Fibroblast of lung (primary cell): ENCODE measurements at regions not wholly inside any gene's neighbourhood (a gene's known extent, or its start where the extent isn't known, plus 50 kb on each side); places are given as distances from the start of the nearest gene placed in this dataset.
A peak's percentile ranks its signal among the peaks of the same experiment; 100 is the strongest.

Experiments used
- DNase-seq, 2 donors: peaks; one replicate each; pipeline versions ENCODE4 v3.0.0 to v3.0.0-alpha.2; 2010; ENCODE audit warnings: low read depth in 2 of 2
- H2AFZ ChIP-seq: 2 replicates; pipeline ENCODE4 v1.5.1; 2012; ENCODE audit warnings: low read length, control low read depth, inconsistent platforms
- H3K27ac ChIP-seq: 2 replicates; pipeline ENCODE4 v1.5.1; 2011; ENCODE audit warnings: low read length, control low read depth; ENCODE audit not compliant: insufficient read depth
- H3K27me3 ChIP-seq: 2 replicates; pipeline ENCODE4 v1.5.1; 2011; ENCODE audit warnings: mild to moderate bottlenecking, low read length; ENCODE audit not compliant: control insufficient read depth, insufficient read depth
- H3K36me3 ChIP-seq: 2 replicates; pipeline ENCODE4 v1.5.1; 2011; ENCODE audit warnings: low read length; ENCODE audit not compliant: control insufficient read depth, insufficient read depth
- H3K4me1 ChIP-seq: 2 replicates; pipeline ENCODE4 v1.5.1; 2011; ENCODE audit warnings: low read length; ENCODE audit not compliant: control insufficient read depth, insufficient read depth; ENCODE audit errors: extremely low read depth
- H3K4me2 ChIP-seq: 2 replicates; pipeline ENCODE4 v1.5.1; 2011; ENCODE audit warnings: low read length, control low read depth; ENCODE audit not compliant: insufficient read depth; ENCODE audit errors: extremely low read depth
- H3K4me3 ChIP-seq, 4 experiments: fragments of 200-600 bp in 1 of 4; sonication (generic) in 1 of 4; replicated peaks in 1 of 4; 2 replicates each; pipeline ENCODE4 v1.5.1; 2011 to 2016; ENCODE audit warnings: low read length in 4 of 4, low read depth in 3 of 4, mild to moderate bottlenecking in 3 of 4, control low read depth in 2 of 4, inconsistent platforms in 1 of 4, mixed read lengths in 1 of 4; ENCODE audit not compliant: insufficient read depth in 1 of 4; ENCODE audit errors: control extremely low read depth in 1 of 4
- H3K79me2 ChIP-seq: 2 replicates; pipeline ENCODE4 v1.5.1; 2012; ENCODE audit warnings: mild to moderate bottlenecking, low read length, inconsistent platforms; ENCODE audit not compliant: control insufficient read depth, insufficient read depth
- H3K9ac ChIP-seq: 2 replicates; pipeline ENCODE4 v1.5.1; 2011; ENCODE audit warnings: mild to moderate bottlenecking, low read length, control low read depth; ENCODE audit not compliant: insufficient read depth
- H3K9me3 ChIP-seq: 2 replicates; pipeline ENCODE4 v1.5.1; 2012; ENCODE audit warnings: low read depth, low read length; ENCODE audit not compliant: control insufficient read depth, insufficient read depth
- H4K20me1 ChIP-seq: 2 replicates; pipeline ENCODE4 v1.5.1; 2011; ENCODE audit warnings: low read length; ENCODE audit not compliant: control insufficient read depth, insufficient read depth; ENCODE audit errors: extremely low read depth
- CTCF ChIP-seq, 2 donors: IDR thresholded peaks in 1 of 2; conservative IDR thresholded peaks in 1 of 2; 1 replicate in 1 of 2; 2 replicates in 1 of 2; pipeline ENCODE4 v1.5.1; 2011 to 2012; ENCODE audit warnings: low read length in 2 of 2, control low read depth in 1 of 2, inconsistent platforms in 1 of 2, low read depth in 1 of 2, mild to moderate bottlenecking in 1 of 2
- EZH2 ChIP-seq: IDR thresholded peaks from 2 replicates; pipeline ENCODE4 v1.5.1; 2012; ENCODE audit warnings: low read length, control low read depth, mild to moderate bottlenecking; ENCODE audit errors: missing control alignments

- Histone ChIP-seq H3K79me2 (no peaks in the 10 kb centered on the region), H3K27ac (no peak overlapping the region), H3K9ac (no peak overlapping the region), H3K36me3 (no peaks in the 10 kb centered on the region), H2AFZ (no peak overlapping the region), H3K4me3 (no peak overlapping the region), H4K20me1 (no peaks in the 10 kb centered on the region), H3K4me1 (no peaks in the 10 kb centered on the region), H3K9me3 (no peaks in the 10 kb centered on the region), H3K27me3 (no peaks in the 10 kb centered on the region), H3K4me2 (no peak overlapping the region)
- TF ChIP-seq CTCF (conservative IDR thresholded peaks at IDR 0.05 in 1 of 2, IDR thresholded peaks at IDR 0.05 in 1 of 2; ENCODE audit: low read depth in 1 of 2, low read length in 2 of 2), result no peak
- no peak for TF ChIP-seq EZH2
- DNase-seq, result peak in 1 of 2 donors; percentile 83
These were observed 439.0 kb downstream of the ENC1 start for GRCh38 chr5:74201334-74202081.

GRCh38 chr5:74200560-74200959, 440.0 kb downstream of the ENC1 start:
- TF ChIP-seq CTCF (conservative IDR thresholded peaks at IDR 0.05 in 1 of 2, IDR thresholded peaks at IDR 0.05 in 1 of 2; ENCODE audit: low read depth in 1 of 2, low read length in 2 of 2), result no peak
- TF ChIP-seq EZH2, result no peak
- H3K79me2 ChIP-seq, result no peaks in the 10 kb centered on the region
- H2AFZ ChIP-seq, result no peak overlapping the region
- no peak for DNase-seq
- no peak overlapping the region for H3K4me3 ChIP-seq
- no peaks in the 10 kb centered on the region for H3K9me3 ChIP-seq
- H3K27me3 ChIP-seq, result no peaks in the 10 kb centered on the region
- no peak overlapping the region for H3K27ac ChIP-seq
- no peaks in the 10 kb centered on the region for H3K4me1 ChIP-seq
- no peak overlapping the region for H3K9ac ChIP-seq
- H3K4me2 ChIP-seq, result no peak overlapping the region
- H3K36me3 ChIP-seq, result no peaks in the 10 kb centered on the region
- H4K20me1 ChIP-seq, result no peaks in the 10 kb centered on the region

- no peak overlapping the region for H2AFZ ChIP-seq
- no peaks in the 10 kb centered on the region for H4K20me1 ChIP-seq
- no peak for TF ChIP-seq CTCF (conservative IDR thresholded peaks at IDR 0.05 in 1 of 2, IDR thresholded peaks at IDR 0.05 in 1 of 2; ENCODE audit: low read depth in 1 of 2, low read length in 2 of 2)
- no peak for TF ChIP-seq EZH2
- peak in 1 of 2 donors; percentile 47 for DNase-seq
- no peaks in the 10 kb centered on the region for H3K36me3 ChIP-seq
- no peaks in the 10 kb centered on the region for H3K79me2 ChIP-seq
- H3K4me1 ChIP-seq, result no peaks in the 10 kb centered on the region
- no peak overlapping the region for H3K4me2 ChIP-seq
- no peaks in the 10 kb centered on the region for H3K9me3 ChIP-seq
- no peaks in the 10 kb centered on the region for H3K27me3 ChIP-seq
- H3K27ac ChIP-seq, result no peak overlapping the region
- no peak overlapping the region for H3K9ac ChIP-seq
- no peak overlapping the region for H3K4me3 ChIP-seq
These were observed 440.9 kb downstream of the ENC1 start for GRCh38 chr5:74199436-74200210.
